ENCODE measurements at regions not wholly inside any gene's neighbourhood (a gene's known extent, or its start where the extent isn't known, plus 50 kb on each side); places are given as distances from the start of the nearest gene placed in this dataset.

GRCh38 chr2:15737314-15738224, 145.9 kb downstream of the DDX1 start:
- H3K27me3 ChIP-seq (ENCODE audit: insufficient read depth, low read length): no peaks in the 10 kb centered on the region
- H3K9me3 ChIP-seq (ENCODE audit: insufficient read depth, low read depth, low read length): 0 out of 2 replicates have a peak, but pooled peaks cover 5% of the 10 kb centered on the region
- H3K4me1 ChIP-seq (ENCODE audit: insufficient read depth, low read length): peaks cover 17% of the 10 kb centered on the region; the same call in 1 of the 2 replicates
- H3K4me3 ChIP-seq (ENCODE audit: low read length): no peak overlapping the region
- no peak overlapping the region for H3K9ac ChIP-seq (ENCODE audit: low read depth, low read length)
- WGBS: 93% methylated on average over 5 of the region's 5 CpGs
- no peak overlapping the region for H3K27ac ChIP-seq (ENCODE audit: low read depth, low read length)
- no peaks in the 10 kb centered on the region for H3K36me3 ChIP-seq (ENCODE audit: insufficient read depth, low read length)

GRCh38 chr2:15738225-15738546, 146.5 kb downstream of the DDX1 start:
- no peak overlapping the region for H3K9ac ChIP-seq (ENCODE audit: low read depth, low read length)
- H3K4me3 ChIP-seq (ENCODE audit: low read length): no peak overlapping the region
- H3K36me3 ChIP-seq (ENCODE audit: insufficient read depth, low read length): no peaks in the 10 kb centered on the region
- peaks cover 17% of the 10 kb centered on the region; the same call in 1 of the 2 replicates for H3K4me1 ChIP-seq (ENCODE audit: insufficient read depth, low read length)
- no peak overlapping the region for H3K27ac ChIP-seq (ENCODE audit: low read depth, low read length)
- 86% methylated on average over 7 of the region's 7 CpGs for WGBS
- H3K27me3 ChIP-seq (ENCODE audit: insufficient read depth, low read length): no peaks in the 10 kb centered on the region
- 0 out of 2 replicates have a peak, but pooled peaks cover 5% of the 10 kb centered on the region for H3K9me3 ChIP-seq (ENCODE audit: insufficient read depth, low read depth, low read length)

DNA sequence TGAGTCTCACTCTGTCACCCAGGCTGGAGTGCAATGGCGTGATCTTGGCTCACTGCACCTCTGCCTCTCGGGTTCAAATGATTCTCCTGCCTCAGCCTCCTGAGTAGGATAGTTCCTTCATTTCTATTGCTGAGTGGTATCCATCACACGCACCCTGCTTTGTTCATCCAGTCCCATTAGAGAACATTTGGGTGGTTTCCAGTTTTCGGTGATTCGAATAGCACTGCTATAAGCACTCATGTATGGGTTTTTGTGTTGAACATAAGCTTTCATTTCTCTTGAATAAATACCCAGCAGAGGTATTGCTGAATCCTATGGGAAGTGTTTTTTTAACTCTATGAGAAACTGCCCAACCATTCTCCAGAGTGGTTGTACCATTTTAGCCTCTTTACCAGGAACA, 147.3 kb downstream of the DDX1 start:
- WGBS: 95% methylated on average over 5 of the region's 5 CpGs
- Histone ChIP-seq H3K4me1 (ENCODE audit: insufficient read depth, low read length) (peaks cover 12% of the 10 kb centered on the region; the same call in 1 of the 2 replicates), H3K27me3 (ENCODE audit: insufficient read depth, low read length) (no peaks in the 10 kb centered on the region), H3K4me3 (ENCODE audit: low read length) (no peak overlapping the region), H3K36me3 (ENCODE audit: insufficient read depth, low read length) (no peaks in the 10 kb centered on the region), H3K27ac (ENCODE audit: low read depth, low read length) (no peak overlapping the region), H3K9ac (ENCODE audit: low read depth, low read length) (no peak overlapping the region), H3K9me3 (ENCODE audit: insufficient read depth, low read depth, low read length) (0 out of 2 replicates have a peak, but pooled peaks cover 5% of the 10 kb centered on the region)

DNA sequence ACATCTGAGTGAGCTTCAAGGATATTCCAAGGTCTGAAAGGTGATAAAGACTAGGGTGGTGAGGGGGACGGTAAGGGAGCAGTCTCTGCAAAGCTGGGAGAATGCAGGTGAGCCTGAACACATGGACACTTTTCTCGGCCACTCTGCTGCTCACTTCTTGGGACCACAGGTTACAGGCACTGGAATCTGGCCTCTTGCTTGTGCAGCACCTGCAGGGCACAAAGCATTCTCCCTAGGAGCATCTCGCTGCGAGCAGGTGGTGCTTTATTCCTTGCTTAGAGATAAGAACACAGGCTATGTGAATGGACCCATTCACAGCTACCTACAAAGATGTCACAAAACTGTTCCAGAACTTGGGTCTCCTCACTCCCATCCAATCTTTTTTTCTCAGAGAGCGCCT, 153.2 kb downstream of the DDX1 start:
- H3K4me1 ChIP-seq (ENCODE audit: insufficient read depth, low read length): peaks cover 19% of the 10 kb centered on the region
- H3K36me3 ChIP-seq (ENCODE audit: insufficient read depth, low read length): no peaks in the 10 kb centered on the region
- H3K9ac ChIP-seq (ENCODE audit: low read depth, low read length): no peak overlapping the region
- H3K4me3 ChIP-seq (ENCODE audit: low read length): no peak overlapping the region
- H3K9me3 ChIP-seq (ENCODE audit: insufficient read depth, low read depth, low read length): 0 out of 2 replicates have a peak, but pooled peaks cover 5% of the 10 kb centered on the region
- H3K27me3 ChIP-seq (ENCODE audit: insufficient read depth, low read length): no peaks in the 10 kb centered on the region
- WGBS: 93% methylated on average over 5 of the region's 5 CpGs
- H3K27ac ChIP-seq (ENCODE audit: low read depth, low read length): no peak overlapping the region

DNA sequence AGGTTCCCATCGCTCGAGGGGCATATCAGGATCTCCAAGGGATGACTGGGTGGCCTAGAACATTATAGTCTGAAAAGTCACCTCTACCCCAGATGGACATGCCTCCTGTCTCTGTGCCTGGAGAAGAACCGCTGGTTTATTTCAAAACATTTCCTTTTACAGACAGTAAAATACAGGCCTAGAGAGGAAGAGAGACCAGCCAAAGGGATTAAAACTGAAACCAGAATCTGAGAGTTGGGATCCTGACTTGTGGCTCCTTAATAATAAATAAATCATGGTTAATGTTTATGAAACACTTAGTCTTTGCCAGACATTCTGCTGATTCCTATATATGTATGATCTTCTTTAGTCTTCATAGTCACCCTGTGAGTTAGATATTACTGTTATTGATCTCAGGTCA, 153.7 kb downstream of the DDX1 start:
- H3K36me3 ChIP-seq (ENCODE audit: insufficient read depth, low read length): no peaks in the 10 kb centered on the region
- H3K4me1 ChIP-seq (ENCODE audit: insufficient read depth, low read length): peaks cover 19% of the 10 kb centered on the region
- H3K9ac ChIP-seq (ENCODE audit: low read depth, low read length): no peak overlapping the region
- no peak overlapping the region for H3K27ac ChIP-seq (ENCODE audit: low read depth, low read length)
- 0 out of 2 replicates have a peak, but pooled peaks cover 5% of the 10 kb centered on the region for H3K9me3 ChIP-seq (ENCODE audit: insufficient read depth, low read depth, low read length)
- no peak overlapping the region for H3K4me3 ChIP-seq (ENCODE audit: low read length)
- 96% methylated on average over 3 of the region's 3 CpGs for WGBS
- no peaks in the 10 kb centered on the region for H3K27me3 ChIP-seq (ENCODE audit: insufficient read depth, low read length)

DNA sequence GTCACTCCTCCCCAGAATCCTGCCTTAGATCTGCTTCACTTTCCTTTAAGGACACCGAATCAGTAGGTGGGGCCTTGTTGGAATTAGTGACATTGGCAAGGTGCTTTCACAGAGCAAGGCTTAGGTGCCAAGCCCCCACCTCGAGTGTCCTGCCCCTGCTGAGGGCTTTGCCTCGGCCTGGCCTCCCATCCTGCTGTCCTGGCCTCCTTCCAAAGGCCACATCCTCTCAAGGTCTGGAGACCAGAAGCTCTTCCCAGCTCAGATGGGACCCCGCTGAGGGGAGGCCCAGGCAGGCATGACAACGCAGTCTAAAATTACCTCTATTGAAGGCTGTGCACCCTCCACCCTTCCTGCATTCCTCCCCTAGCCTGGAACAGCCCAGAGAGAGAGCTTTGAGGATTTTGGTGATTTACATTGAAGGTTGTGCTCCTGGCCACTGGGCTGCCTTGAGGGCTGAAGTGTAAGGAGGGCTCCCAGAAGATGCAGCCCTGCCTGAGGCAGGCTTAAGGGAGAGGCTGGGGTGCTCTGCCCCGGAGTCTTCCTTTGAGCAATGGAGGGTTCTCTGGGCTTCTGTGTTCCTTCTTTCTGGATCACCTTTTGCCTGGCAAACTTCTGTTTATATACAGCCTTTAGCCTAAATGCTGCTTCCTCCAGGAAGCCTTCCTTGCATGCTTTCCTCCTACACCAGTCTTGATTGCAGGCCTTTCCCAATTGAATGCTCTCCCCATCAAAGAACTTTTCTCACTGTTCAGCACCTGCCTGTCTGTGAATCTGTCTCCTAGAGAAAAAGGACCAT, 154.4 kb downstream of the DDX1 start:
- no peaks in the 10 kb centered on the region for H3K36me3 ChIP-seq (ENCODE audit: insufficient read depth, low read length)
- peaks cover 19% of the 10 kb centered on the region for H3K4me1 ChIP-seq (ENCODE audit: insufficient read depth, low read length)
- no peaks in the 10 kb centered on the region for H3K27me3 ChIP-seq (ENCODE audit: insufficient read depth, low read length)
- 0 out of 2 replicates have a peak, but pooled peaks cover 5% of the 10 kb centered on the region for H3K9me3 ChIP-seq (ENCODE audit: insufficient read depth, low read depth, low read length)
- H3K4me3 ChIP-seq (ENCODE audit: low read length): no peak overlapping the region
- no peak overlapping the region for H3K9ac ChIP-seq (ENCODE audit: low read depth, low read length)
- WGBS: 87% methylated on average over 6 of the region's 6 CpGs
- no peak overlapping the region for H3K27ac ChIP-seq (ENCODE audit: low read depth, low read length)

GRCh38 chr2:15746703-15747550, 155.3 kb downstream of the DDX1 start:
- no peaks in the 10 kb centered on the region for H3K9me3 ChIP-seq (ENCODE audit: insufficient read depth, low read depth, low read length)
- H3K27me3 ChIP-seq (ENCODE audit: insufficient read depth, low read length): no peaks in the 10 kb centered on the region
- H3K9ac ChIP-seq (ENCODE audit: low read depth, low read length): peak overlapping the region; percentile 53; the same call in 1 of the 2 replicates
- no peaks in the 10 kb centered on the region for H3K36me3 ChIP-seq (ENCODE audit: insufficient read depth, low read length)
- H3K27ac ChIP-seq (ENCODE audit: low read depth, low read length): peak overlapping the region; percentile 69
- H3K4me3 ChIP-seq (ENCODE audit: low read length): no peak overlapping the region
- H3K4me1 ChIP-seq (ENCODE audit: insufficient read depth, low read length): peaks cover 19% of the 10 kb centered on the region
- WGBS: 86% methylated on average over 6 of the region's 6 CpGs

GRCh38 chr2:15747603-15748471, 156.2 kb downstream of the DDX1 start:
- Histone ChIP-seq H3K27ac (ENCODE audit: low read depth, low read length) (peak overlapping the region; percentile 69), H3K9me3 (ENCODE audit: insufficient read depth, low read depth, low read length) (no peaks in the 10 kb centered on the region), H3K4me3 (ENCODE audit: low read length) (no peak overlapping the region), H3K9ac (ENCODE audit: low read depth, low read length) (peak overlapping the region; percentile 53; the same call in 1 of the 2 replicates), H3K27me3 (ENCODE audit: insufficient read depth, low read length) (no peaks in the 10 kb centered on the region), H3K4me1 (ENCODE audit: insufficient read depth, low read length) (peaks cover 19% of the 10 kb centered on the region), H3K36me3 (ENCODE audit: insufficient read depth, low read length) (no peaks in the 10 kb centered on the region)
- WGBS: 33% methylated on average over 16 of the region's 16 CpGs

DNA sequence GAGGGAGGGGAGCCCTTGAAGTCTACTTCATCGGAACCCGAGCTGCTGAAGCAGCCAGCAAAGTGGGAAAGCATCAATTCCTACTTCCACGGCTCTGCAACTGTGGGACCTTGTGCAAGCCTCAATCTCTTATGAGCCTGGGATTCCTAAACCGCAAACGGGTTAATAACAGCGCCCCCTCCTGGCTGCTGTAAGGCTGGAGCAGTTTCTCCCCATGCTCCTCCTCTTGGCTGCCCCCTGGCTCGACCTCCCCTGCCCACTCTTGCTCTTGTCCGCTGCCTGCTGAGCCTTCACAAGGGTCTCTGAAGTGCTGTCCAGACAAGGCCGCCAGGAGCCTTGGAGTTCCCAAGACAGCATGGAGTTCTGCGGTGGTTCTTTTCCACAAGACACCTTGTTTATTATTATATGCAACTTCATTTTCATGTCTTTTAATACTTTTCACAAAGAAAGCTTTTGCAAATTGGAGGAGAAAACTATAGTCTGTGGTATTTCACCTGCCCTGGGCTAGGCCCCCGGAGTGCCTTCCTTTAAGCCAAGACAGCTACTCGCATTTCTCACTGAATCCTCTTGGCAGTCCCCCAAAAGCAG, 157.2 kb downstream of the DDX1 start:
- Histone ChIP-seq H3K9ac (ENCODE audit: low read depth, low read length) (no peak overlapping the region), H3K9me3 (ENCODE audit: insufficient read depth, low read depth, low read length) (no peaks in the 10 kb centered on the region), H3K36me3 (ENCODE audit: insufficient read depth, low read length) (no peaks in the 10 kb centered on the region), H3K4me3 (ENCODE audit: low read length) (no peak overlapping the region), H3K4me1 (ENCODE audit: insufficient read depth, low read length) (peaks cover 19% of the 10 kb centered on the region), H3K27me3 (ENCODE audit: insufficient read depth, low read length) (no peaks in the 10 kb centered on the region), H3K27ac (ENCODE audit: low read depth, low read length) (no peak overlapping the region; the same call in 1 of the 2 replicates)
- WGBS: 63% methylated on average over 12 of the region's 12 CpGs

Measured in HUES64 (cell line).